ENCODE measurements at regions not wholly inside any gene's neighbourhood (a gene's known extent, or its start where the extent isn't known, plus 50 kb on each side); places are given as distances from the start of the nearest gene placed in this dataset.

DNA sequence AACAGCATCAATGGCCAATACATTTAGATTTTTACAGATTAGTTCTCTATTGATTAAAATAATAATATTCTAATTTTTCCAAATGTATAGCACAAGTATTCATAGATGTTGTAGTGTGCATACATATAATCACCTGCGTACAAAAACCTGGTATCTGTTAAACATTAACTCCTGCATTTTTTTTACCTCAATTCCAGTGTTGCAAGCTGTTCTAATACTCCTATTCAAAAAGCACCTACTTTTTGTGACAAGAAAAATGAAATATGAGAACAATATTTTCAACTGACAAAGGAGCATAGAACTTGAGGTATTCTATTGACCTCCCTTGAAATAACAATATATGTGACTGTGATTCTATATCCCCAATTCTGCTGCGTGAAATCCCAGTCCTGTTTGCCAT, 422.9 kb upstream of the PCDH20 start:
- TF ChIP-seq CTCF (IDR thresholded peaks at IDR 0.05; ENCODE audit: low read depth, low read length, missing input control) (no peak), NR2F2 (IDR thresholded peaks at IDR 0.05) (no peak), TAF1 (conservative IDR thresholded peaks at IDR 0.05) (no peak), FOXA1 (IDR thresholded peaks at IDR 0.05) (no peak), YY1 (IDR thresholded peaks at IDR 0.05) (no peak), REST (IDR thresholded peaks at IDR 0.05) (no peak), SP1 (IDR thresholded peaks at IDR 0.05) (no peak), RAD21 (IDR thresholded peaks at IDR 0.05) (no peak)
- TF ChIP-seq, protein P1, sequence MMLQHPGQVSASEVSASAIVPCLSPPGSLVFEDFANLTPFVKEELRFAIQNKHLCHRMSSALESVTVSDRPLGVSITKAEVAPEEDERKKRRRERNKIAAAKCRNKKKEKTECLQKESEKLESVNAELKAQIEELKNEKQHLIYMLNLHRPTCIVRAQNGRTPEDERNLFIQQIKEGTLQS (IDR thresholded peaks at IDR 0.05), result no peak
- TF ChIP-seq, protein P2, sequence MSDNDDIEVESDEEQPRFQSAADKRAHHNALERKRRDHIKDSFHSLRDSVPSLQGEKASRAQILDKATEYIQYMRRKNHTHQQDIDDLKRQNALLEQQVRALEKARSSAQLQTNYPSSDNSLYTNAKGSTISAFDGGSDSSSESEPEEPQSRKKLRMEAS (IDR thresholded peaks at IDR 0.05), result no peak

Measured in liver (tissue), 3 donors.